Stimulated activated naive CD8-positive, alpha-beta T cell treated with anti-CD3 and anti-CD28 coated beads, Interleukin-15, amount 100 ng/mL, for 72 hours (primary cell): ENCODE measurements at regions not wholly inside any gene's neighbourhood (a gene's known extent, or its start where the extent isn't known, plus 50 kb on each side); places are given as distances from the start of the nearest gene placed in this dataset.

ENCODE experiments used
- ATAC-seq: fragments of 150-1000 bp; cut with Tn5 transposase; 2 replicates; pipeline ENCODE4 v1.10.0; 2021; ENCODE audit warnings: mild to moderate bottlenecking, moderate library complexity
- DNase-seq, 2 donors: peaks; one replicate each; pipeline ENCODE4 v3.0.0; 2021 to 2022
- H3K27ac Mint-ChIP-seq, 2 donors: one replicate each; pipeline ENCODE4 v1.8.0; 2022; ENCODE audit warnings: mild to moderate bottlenecking in 2 of 2, mixed read lengths in 2 of 2, moderate library complexity in 2 of 2
- H3K27me3 Mint-ChIP-seq: one replicate; pipeline ENCODE4 v1.8.0; 2022; ENCODE audit warnings: mixed read lengths
- H3K4me1 Mint-ChIP-seq: one replicate; pipeline ENCODE4 v1.8.0; 2022; ENCODE audit warnings: mild to moderate bottlenecking, mixed read lengths
- H3K4me3 Mint-ChIP-seq, 2 donors: one replicate each; pipeline ENCODE4 v1.8.0; 2022; ENCODE audit warnings: mild to moderate bottlenecking in 2 of 2, mixed read lengths in 2 of 2, moderate library complexity in 1 of 2
- H3K9me3 Mint-ChIP-seq, 2 donors: one replicate each; pipeline ENCODE4 v1.8.0; 2022; ENCODE audit warnings: mixed read lengths in 2 of 2

DNA sequence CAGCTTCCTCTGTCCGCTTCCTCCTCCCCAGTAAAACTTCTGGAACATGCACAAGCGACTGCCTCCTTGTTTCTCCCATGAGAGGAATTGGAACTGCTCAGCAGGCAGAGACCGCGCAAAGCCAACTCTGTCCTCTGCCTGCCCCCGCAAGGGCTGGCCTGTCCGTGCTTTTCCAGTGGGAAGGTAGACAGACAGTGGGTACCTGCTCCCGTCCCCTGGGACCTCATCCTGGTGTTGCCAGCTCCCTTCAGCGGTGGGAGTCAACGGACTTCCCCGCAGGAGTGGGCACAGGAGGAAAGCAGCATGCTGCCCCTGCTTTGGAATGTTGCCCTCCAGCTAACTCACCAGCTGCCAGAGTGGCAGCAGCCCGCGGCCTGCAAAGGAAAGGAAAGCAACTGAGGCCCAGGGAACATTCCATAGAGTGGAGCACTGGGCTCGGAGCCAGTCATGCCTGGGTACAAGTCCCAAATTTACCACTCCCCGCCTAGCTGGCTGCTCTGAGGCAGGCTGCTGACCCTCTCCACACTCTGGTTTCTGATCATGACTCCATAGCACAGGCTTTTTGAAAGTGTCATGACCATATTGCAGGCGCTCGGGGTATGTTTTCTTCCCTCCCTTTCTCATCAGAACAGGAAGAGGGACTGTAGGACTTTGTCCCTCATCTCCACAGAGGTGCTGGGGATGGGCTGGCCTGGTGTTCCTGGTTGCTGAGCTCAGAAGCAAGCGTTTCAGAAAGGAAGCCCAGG lies 89.2 kb upstream of the CLMN start:
- no peak overlapping the region for H3K4me3 Mint-ChIP-seq
- no peaks in the 10 kb centered on the region for H3K9me3 Mint-ChIP-seq
- H3K27me3 Mint-ChIP-seq = no peaks in the 10 kb centered on the region
- ATAC-seq (no peak), DNase-seq (no peak)
- no peaks in the 10 kb centered on the region for H3K4me1 Mint-ChIP-seq
- H3K27ac Mint-ChIP-seq = peak overlapping the region in 1 of 2 donors; percentile 40

DNA sequence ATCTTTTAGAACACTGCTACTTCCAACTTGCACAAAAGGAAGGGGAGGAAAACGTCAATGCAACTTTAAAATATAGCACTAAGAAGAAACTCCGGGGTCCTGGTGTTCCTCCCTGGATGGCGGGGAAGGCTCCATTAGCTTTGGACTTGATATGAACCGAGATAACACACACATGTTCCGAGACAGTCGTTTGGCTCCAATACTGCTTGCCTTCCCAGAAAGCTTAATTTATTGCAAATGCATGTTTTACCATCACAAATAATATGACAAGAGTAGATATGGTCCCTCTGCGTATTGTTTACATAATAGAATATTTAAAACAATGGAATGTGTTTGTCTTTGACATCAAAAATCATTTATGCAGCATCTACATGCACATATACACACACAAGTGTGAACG lies 87.6 kb upstream of the CLMN start:
- DNase-seq = no peak
- Mint-ChIP-seq H3K4me3 (no peak overlapping the region), H3K9me3 (no peaks in the 10 kb centered on the region), H3K27ac (peak overlapping the region in 1 of 2 donors; percentile 20), H3K4me1 (no peaks in the 10 kb centered on the region), H3K27me3 (no peaks in the 10 kb centered on the region)
- no peak for ATAC-seq

DNA sequence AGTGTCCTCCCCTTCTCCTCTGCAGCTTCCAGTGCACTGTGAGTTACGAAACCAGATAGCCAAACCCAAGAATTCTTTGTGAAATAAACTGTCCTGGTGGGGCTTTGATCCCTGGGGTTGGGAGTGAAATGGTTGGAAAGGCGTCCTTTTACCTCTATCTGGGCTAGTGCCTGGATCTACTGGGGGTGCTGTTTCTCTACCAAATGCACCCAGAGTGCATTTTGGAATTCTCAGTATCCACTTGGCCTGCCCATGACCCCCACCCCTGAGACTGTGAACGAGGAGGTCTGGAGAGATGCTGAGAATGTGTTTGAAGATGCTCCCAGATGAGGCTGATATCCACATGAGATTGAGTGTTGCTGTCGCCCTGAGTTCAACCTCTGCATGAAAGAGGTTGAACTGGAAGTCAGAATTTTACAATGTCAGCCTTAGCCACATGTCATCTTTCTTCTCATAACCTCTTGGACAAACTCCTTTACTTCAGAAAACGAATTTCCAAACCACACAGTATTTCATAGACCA lies 87.1 kb upstream of the CLMN start:
- Mint-ChIP-seq H3K9me3 (no peaks in the 10 kb centered on the region), H3K27me3 (no peaks in the 10 kb centered on the region), H3K4me1 (no peaks in the 10 kb centered on the region), H3K4me3 (no peak overlapping the region), H3K27ac (peak overlapping the region in 1 of 2 donors; percentile 8)
- no peak for DNase-seq
- no peak for ATAC-seq

DNA sequence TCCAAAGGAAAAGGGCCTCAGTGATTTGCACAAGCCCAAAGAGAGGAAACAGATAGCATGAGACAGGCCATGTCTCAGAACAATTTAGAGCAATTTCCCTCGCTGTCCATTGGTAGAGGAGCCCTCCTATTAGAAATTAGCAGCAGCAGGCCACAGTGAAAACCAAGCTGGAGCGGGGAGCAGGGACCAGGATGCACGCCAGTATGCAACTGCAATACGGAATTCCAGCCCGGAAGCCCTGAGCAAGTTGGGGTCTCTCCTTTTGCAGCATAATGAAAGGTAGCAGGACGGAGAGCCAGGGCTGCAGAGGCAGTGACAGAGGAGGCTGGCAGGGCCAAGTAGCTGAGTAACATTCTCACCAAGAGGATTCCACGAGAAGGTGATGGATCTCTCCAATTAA lies 84.9 kb upstream of the CLMN start:
- Mint-ChIP-seq H3K27ac (no peak overlapping the region), H3K9me3 (no peaks in the 10 kb centered on the region), H3K4me3 (no peak overlapping the region), H3K27me3 (no peaks in the 10 kb centered on the region), H3K4me1 (no peaks in the 10 kb centered on the region)
- ATAC-seq (no peak), DNase-seq (no peak)

DNA sequence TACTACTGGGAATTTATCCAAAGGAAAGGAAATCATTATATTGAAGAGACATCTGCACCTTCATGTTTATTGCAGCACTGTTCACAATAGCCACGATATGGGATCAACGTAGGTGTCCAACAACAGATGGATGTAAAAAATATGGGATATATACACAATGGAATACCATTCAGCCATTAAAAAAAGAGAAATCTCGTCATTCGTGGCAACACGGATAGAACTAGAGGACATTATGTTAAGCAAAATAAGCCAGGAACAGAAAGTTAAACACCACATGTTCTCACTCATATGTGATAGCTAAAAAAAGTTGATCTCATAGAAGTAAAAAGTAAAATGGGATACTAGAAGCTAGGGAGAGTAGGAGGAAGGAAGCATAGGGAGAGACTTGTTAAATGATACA lies 82.9 kb upstream of the CLMN start:
- Mint-ChIP-seq H3K27ac (no peak overlapping the region), H3K27me3 (no peaks in the 10 kb centered on the region), H3K4me3 (no peak overlapping the region), H3K4me1 (no peaks in the 10 kb centered on the region), H3K9me3 (no peaks in the 10 kb centered on the region)
- ATAC-seq = no peak
- no peak for DNase-seq

DNA sequence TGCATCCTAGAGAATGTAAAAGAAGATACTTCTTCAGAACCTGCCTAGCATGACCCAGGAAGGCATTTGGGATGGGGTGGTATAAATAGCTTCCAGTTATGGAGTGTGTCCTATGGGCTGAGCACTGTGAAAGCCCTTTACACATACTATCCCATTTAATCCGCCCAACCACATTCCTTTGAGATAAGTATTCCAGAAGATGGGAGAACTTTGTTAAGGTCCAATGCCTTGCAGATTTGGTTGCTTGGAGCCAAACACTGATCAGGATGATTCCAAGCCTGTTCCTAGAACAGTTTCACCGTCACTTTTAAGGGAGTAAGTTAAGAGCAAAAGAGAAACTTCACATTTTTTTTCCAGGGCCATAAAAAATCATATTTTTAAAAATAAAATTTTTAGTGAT lies 82.5 kb upstream of the CLMN start:
- H3K4me1 Mint-ChIP-seq = no peaks in the 10 kb centered on the region
- no peak overlapping the region for H3K4me3 Mint-ChIP-seq
- DNase-seq (no peak), ATAC-seq (no peak)
- H3K27ac Mint-ChIP-seq = peak overlapping the region in 1 of 2 donors; percentile 15
- H3K9me3 Mint-ChIP-seq = no peaks in the 10 kb centered on the region
- no peaks in the 10 kb centered on the region for H3K27me3 Mint-ChIP-seq

DNA sequence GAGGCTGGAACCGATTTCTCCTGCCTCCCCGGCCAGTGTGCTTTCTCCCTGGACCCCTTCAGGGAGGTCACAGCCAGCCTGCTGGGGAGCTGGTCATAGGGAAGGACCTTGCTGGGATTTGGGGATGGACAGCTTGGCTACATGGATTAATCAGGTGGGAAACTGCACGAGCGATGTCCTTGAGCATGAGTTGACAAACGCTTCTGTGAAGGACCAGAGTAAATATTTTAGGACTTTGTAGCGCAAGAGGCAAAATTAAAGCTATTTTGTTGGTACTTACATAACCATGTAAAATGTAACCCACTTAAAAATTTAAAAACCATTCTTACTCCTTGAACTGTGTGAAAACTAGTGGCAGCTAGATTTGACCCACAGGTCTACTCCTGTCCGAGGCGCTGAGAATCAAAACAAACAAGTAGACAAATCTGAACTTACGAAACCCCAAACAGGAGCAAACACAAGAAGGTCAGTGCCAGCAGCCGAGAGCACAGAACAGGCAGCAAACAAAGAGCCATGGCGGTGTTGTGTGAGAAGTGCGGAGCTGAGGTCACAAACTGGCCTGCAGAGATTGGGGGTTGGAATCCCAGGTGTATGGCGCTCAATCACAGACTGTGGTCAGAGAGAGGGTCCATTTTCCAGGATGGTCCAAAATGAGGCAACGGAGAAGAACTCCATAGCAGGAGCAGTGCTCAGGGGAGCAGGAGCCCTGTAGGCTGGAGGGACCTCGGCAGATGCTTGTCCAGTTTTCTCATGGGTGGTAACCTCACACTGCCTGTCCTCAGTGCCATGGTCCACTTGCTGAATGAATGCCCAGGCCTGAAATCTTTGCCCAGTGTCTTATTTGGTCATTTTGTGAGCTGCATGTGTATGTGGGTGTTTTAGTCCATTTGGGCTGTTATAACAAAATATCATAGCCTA lies 79.2 kb upstream of the CLMN start:
- Mint-ChIP-seq H3K27me3 (no peaks in the 10 kb centered on the region), H3K27ac (no peak overlapping the region), H3K4me1 (peaks cover 5% of the 10 kb centered on the region), H3K4me3 (no peak overlapping the region), H3K9me3 (peaks cover 7 to 8% of the 10 kb centered on the region in 2 donors)
- ATAC-seq (no peak), DNase-seq (no peak)

DNA sequence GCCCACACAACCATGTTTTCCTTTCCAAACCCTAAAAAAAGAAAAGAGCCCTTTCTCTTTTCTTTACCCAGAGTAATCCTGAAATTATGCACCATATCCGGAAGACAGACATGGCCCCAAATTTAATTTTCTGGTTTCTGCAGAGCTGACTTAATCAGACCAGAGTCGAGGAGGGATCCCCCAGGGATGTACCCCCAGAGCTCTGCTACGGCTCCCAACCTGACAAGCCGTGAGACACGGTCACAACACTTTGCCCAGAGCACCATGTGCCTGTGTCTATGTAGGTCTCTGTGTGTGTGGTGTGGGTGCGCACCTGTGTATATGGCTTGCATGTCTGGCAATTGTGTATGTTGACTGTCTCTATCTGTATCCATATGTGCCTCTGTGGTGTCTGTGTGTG lies 77.6 kb upstream of the CLMN start:
- no peak overlapping the region for H3K4me3 Mint-ChIP-seq
- DNase-seq (no peak), ATAC-seq (no peak)
- peaks cover 7 to 9% of the 10 kb centered on the region in 2 donors for H3K9me3 Mint-ChIP-seq
- H3K27me3 Mint-ChIP-seq = no peaks in the 10 kb centered on the region
- H3K27ac Mint-ChIP-seq = no peak overlapping the region
- peaks cover 5% of the 10 kb centered on the region for H3K4me1 Mint-ChIP-seq

DNA sequence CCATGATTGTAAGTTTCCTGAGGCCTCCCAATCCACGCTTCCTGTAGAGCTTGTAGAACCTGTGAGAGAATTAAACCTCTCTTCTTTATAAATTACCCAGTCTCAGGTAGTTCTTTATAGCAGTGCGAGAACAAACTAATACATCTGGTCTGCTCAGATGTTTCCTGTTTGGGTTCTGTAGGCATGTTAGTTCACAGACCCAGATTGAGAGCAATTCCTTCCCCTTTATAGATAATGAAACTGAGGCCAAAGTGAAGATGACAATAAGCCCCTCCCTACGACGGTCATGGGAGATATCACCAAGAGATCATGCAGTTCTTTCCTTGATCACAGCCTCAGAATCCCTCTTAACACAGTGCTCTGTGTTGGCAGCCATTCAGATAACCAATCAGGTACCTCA lies 76.5 kb upstream of the CLMN start:
- ATAC-seq (no peak), DNase-seq (no peak)
- Mint-ChIP-seq H3K4me3 (no peak overlapping the region), H3K27ac (no peak overlapping the region), H3K4me1 (peaks cover 5% of the 10 kb centered on the region), H3K9me3 (peaks cover 7 to 9% of the 10 kb centered on the region in 2 donors), H3K27me3 (no peaks in the 10 kb centered on the region)

DNA sequence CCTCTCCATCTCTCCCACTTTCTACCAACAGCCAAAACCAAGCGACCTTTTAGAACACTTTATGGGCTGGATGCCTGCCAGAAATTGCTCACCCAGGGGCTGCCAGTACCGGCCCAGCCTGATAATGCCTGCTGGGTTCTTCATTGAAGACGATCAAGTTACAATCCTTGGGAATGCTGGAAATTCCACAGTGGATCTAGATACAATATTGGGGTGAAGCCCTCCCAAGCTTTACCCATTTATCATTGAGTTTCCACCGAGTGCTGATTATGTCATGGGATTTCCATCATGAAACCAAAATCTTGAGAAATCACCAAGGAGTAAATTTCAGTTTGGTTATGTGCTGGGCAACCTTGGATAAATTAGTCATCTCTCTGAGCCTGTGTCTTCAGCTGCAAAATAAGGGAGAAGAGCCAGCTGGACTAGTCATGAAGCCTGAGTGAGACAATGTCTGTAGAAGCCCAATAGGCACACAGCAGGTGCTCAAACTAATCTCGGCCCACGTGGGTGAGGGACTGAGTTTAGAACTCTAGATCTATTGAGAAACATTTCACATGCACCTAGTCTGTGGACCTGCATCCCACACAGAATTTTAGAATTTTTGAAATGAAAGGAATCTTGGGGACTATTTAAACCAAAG lies 75.5 kb upstream of the CLMN start:
- Mint-ChIP-seq H3K27ac (no peak overlapping the region), H3K4me3 (no peak overlapping the region), H3K27me3 (no peaks in the 10 kb centered on the region), H3K9me3 (peaks cover 7 to 17% of the 10 kb centered on the region in 2 donors), H3K4me1 (peaks cover 5% of the 10 kb centered on the region)
- no peak for DNase-seq
- ATAC-seq = peak; percentile 70

DNA sequence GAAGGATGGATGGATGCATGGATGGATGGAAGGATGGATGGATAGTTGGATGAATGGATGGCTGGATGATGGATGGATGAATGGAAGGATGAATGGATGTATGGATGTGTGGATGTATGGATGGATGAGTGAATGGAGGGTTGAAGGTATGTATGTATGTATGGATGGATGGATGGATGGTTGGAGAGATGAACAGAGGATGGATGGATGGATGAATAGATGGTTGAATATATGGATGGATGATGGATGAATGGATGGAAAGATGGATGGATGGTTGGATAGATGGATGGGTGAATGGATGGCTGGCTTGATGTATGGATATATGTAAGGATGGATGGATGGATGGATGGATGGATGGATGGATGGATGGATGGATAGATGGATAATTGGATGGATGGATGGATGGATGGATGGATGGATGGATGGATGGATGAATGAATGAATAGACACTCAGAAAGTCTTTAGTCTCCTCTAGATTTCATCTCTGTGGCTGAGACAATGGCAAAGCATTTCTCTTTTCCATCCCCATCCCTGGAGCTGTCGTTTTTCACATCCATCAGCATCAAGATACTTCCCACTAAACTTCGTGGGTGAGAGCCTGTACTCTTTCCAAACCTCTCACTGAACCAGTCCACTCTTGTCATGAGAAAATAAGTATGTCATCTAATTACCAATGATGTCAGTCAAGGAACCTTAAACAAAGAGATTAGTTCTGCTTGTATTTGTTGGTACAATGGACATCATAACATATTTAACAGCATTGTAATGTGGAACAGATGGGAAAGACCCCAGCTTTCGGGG lies 74.8 kb upstream of the CLMN start:
- Mint-ChIP-seq H3K9me3 (peaks cover 7 to 17% of the 10 kb centered on the region in 2 donors), H3K27ac (no peak overlapping the region), H3K4me3 (no peak overlapping the region), H3K27me3 (no peaks in the 10 kb centered on the region), H3K4me1 (peaks cover 5% of the 10 kb centered on the region)
- DNase-seq = no peak
- ATAC-seq = no peak

DNA sequence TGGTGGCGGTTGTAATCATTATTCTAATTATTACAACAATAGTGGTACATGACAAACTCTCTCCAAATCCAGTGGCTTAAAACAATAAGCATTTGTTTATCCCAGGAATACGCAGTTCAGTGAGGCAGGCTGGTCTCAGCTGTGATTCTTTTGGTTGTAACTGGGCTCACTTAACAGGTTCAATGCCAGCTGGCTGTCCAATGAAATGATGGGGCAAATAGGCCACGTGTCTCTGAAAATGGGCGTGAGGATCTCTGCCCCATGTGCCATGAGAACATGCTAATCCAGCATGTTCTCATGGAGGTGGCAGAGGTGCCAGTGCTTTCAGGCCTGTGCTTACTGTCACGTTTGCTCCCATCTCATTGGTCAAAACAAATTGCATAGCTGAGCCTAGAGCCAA lies 73.1 kb upstream of the CLMN start:
- ATAC-seq (no peak), DNase-seq (no peak)
- Mint-ChIP-seq H3K9me3 (peaks cover 7 to 17% of the 10 kb centered on the region in 2 donors), H3K27ac (no peak overlapping the region), H3K4me3 (no peak overlapping the region), H3K27me3 (no peaks in the 10 kb centered on the region), H3K4me1 (peaks cover 5% of the 10 kb centered on the region)

DNA sequence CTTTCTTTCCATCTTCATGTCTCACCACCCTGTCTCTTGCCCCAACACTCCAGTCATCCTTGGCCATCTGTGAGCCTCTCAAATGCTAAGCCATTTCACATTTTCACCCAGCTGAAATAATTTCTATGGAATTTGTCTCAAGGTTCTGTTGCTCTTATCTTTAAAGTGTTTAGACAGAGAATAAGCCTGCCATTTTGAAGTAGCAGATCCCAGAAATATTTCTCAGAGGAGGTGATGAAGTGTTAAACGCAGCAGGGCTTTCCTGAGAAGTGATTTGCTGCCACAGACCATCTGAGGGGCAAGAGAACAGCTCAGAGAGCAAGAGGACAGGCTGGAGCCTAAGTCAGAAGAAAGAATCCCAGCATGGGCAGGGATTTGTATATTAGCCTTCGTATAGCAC lies 71.6 kb upstream of the CLMN start:
- Mint-ChIP-seq H3K4me3 (no peak overlapping the region), H3K4me1 (peaks cover 4% of the 10 kb centered on the region), H3K9me3 (peaks cover 7 to 17% of the 10 kb centered on the region in 2 donors), H3K27ac (no peak overlapping the region), H3K27me3 (peaks cover 10% of the 10 kb centered on the region)
- no peak for DNase-seq
- no peak for ATAC-seq

DNA sequence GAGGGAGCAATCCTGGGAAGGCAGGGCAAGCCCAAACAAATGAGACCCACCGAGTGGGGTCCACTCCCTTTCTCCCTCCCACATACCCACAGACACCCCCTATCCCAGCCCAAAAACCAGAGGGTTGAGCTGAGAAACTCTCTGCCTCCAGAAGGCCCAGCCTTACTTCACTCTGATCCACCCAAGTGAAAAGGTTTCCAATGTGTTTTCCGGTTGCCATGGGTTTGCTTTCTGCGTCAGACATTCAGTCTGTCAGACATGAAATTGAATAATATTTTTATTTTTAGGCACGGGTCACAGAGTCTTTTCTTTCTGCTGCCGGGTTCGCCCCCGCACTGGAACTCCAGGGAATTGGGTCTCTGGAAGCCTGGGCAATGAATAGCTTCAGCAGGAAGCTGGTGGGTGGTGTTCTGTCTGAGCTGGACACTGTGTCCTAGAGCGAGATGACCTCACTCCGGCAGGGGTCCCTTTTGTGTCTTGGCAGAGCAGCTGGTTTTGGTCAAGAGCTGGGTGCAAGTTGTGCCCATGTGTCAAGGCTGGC lies 69.8 kb upstream of the CLMN start:
- Mint-ChIP-seq H3K9me3 (peaks cover 6 to 15% of the 10 kb centered on the region in 2 donors), H3K4me3 (no peak overlapping the region), H3K4me1 (no peaks in the 10 kb centered on the region), H3K27me3 (peaks cover 17% of the 10 kb centered on the region), H3K27ac (no peak overlapping the region)
- ATAC-seq = no peak
- DNase-seq = no peak

DNA sequence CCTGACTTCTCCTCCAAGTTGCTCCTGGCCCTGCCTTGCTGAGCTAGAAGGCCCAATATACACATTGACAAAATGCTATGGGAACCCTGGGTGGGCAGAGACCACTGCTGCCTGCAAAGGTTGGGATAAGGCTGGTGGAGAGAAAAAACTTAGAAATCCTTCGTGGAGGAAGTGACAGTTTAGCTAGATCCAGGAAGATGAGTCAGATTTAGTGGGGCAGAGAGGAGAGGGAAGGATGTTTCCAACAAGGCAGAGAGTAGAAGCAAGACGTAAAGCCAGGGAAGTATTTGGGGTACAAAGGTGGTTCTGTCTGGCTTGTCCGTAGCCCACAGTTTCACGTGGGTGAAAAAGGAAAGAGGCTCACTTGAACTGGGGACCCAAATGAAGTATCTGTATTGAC lies 69.0 kb upstream of the CLMN start:
- DNase-seq (no peak), ATAC-seq (no peak)
- peaks cover 17% of the 10 kb centered on the region for H3K27me3 Mint-ChIP-seq
- H3K27ac Mint-ChIP-seq = peak overlapping the region in 1 of 2 donors; percentile 34
- peaks cover 0 to 8% of the 10 kb centered on the region in 2 donors for H3K9me3 Mint-ChIP-seq
- H3K4me1 Mint-ChIP-seq = no peaks in the 10 kb centered on the region
- H3K4me3 Mint-ChIP-seq = no peak overlapping the region
